ENCODE measurements at regions not wholly inside any gene's neighbourhood (a gene's known extent, or its start where the extent isn't known, plus 50 kb on each side); places are given as distances from the start of the nearest gene placed in this dataset.

DNA sequence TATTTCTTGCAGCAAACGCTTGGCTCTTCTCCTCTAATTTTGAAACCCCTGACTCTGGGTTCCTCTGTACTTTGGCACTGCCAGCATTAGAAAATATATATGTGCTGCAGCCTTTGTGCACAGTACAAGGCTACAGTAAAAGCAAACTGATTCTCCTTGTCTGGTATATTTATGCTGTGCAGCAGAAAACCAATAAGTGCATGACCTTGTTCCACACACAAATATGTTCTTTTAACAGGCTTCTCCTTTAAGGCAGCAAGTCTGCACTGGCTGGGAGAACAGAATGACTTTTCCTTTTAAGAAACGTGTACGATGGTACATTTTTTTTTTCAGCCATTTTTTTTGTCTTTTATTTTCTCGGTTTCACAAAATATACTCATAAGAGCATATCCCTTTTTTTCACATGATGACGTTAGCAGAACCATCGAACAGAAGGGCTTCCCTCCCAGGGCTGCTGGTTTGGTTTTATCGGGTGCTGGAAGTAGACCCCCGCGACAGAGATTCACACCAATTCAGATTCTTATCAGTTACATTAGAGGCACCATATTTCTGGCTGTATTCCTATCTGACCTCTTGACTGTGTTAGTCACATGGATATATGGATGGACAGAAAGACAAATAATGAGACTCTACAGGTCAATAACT lies 129.9 kb upstream of the ARID1B start:
- DNase-seq (ENCODE audit: low read depth, low spot score) (no peak), ATAC-seq (no peak)
- no peaks in the 10 kb centered on the region for H3K9me3 ChIP-seq (ENCODE audit: control insufficient read depth in 1 of 2, insufficient read depth in 1 of 2, low read depth in 1 of 2, low read length in 2 of 2)
- H3K27ac ChIP-seq (ENCODE audit: low read depth, low read length): no peak overlapping the region
- no peak overlapping the region for H3K4me3 ChIP-seq (replicated peaks in 1 of 2; ENCODE audit: low read depth in 1 of 2, low read length in 2 of 2)
- POLR2A ChIA-PET: no interaction called here
- H3K27me3 ChIP-seq (ENCODE audit: insufficient read depth, low read length): no peaks in the 10 kb centered on the region
- H3K4me1 ChIP-seq (ENCODE audit: control insufficient read depth in 1 of 2, insufficient read depth in 2 of 2, low read length in 2 of 2): no peaks in the 10 kb centered on the region
- no peak overlapping the region for H2AFZ ChIP-seq (ENCODE audit: low read depth, low read length, poor library complexity, severe bottlenecking)
- no peak overlapping the region for H3K4me2 ChIP-seq (ENCODE audit: low read length)
- RAD21 ChIA-PET (ENCODE audit: low non-redundant PET in 1 of 2, low total read pairs in 2 of 2, uncharacterized antibody in 2 of 2, unreplicated experiment in 2 of 2): no interaction called here
- CTCF ChIA-PET: no interaction called here
- no peaks in the 10 kb centered on the region for H3K9me2 ChIP-seq (ENCODE audit: insufficient read depth)
- TF ChIP-seq EZH2phosphoT487 (IDR thresholded peaks at IDR 0.05; ENCODE audit: borderline replicate concordance) (no peak), CBX3 (IDR thresholded peaks at IDR 0.05; ENCODE audit: low read depth) (no peak), ZNF274 (IDR thresholded peaks at IDR 0.05; ENCODE audit: low read depth, low read length) (no peak), RAD21 (IDR thresholded peaks at IDR 0.05; ENCODE audit: low read depth) (no peak), JUND (IDR thresholded peaks at IDR 0.05) (no peak)
- H3K79me2 ChIP-seq (ENCODE audit: insufficient read depth, low read length): no peaks in the 10 kb centered on the region
- intact Hi-C loops (cut with micrococcal nuclease): no loop called here
- H3K9ac ChIP-seq (ENCODE audit: low read length): no peak overlapping the region
- H4K20me1 ChIP-seq (ENCODE audit: insufficient read depth): no peaks in the 10 kb centered on the region
- no TSS peak for BruUV-seq (replicated peaks)
- no peaks in the 10 kb centered on the region for H3K36me3 ChIP-seq (ENCODE audit: control insufficient read depth in 1 of 2, insufficient read depth in 2 of 2, low read length in 2 of 2)

DNA sequence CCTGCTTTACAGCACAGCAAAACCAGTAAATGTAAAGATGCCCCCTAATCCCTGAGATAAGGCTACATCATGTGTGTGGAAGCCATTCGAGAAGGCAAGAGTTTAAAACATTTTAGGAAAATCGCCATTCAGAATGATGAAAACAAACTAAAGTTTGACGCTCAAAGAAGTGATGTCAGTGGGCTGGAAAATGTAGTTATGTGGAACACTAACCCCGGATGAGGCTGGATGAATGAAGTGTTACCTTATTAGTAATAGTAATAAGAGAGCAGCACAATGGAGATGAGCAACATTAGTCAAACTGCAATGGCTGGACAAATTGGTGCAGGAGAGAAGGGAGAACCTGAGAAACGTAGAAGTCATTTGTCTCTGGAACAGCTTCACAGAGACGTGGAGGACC lies 130.7 kb upstream of the ARID1B start:
- no peak for DNase-seq (ENCODE audit: low read depth, low spot score)
- no peak for TF ChIP-seq TCF7L2 (IDR thresholded peaks at IDR 0.05; ENCODE audit: borderline replicate concordance, extremely low read depth, insufficient read depth, insufficient read length)
- BruUV-seq (replicated peaks): no TSS peak
- H3K4me2 ChIP-seq (ENCODE audit: low read length): no peak overlapping the region
- no peaks in the 10 kb centered on the region for H3K79me2 ChIP-seq (ENCODE audit: insufficient read depth, low read length)
- H3K27me3 ChIP-seq (ENCODE audit: insufficient read depth, low read length): no peaks in the 10 kb centered on the region
- H4K20me1 ChIP-seq (ENCODE audit: insufficient read depth): no peaks in the 10 kb centered on the region
- no peaks in the 10 kb centered on the region for H3K9me2 ChIP-seq (ENCODE audit: insufficient read depth)
- CTCF ChIA-PET: no interaction called here
- intact Hi-C loops (cut with micrococcal nuclease): no loop called here
- H3K9ac ChIP-seq (ENCODE audit: low read length): no peak overlapping the region
- no peak overlapping the region for H2AFZ ChIP-seq (ENCODE audit: low read depth, low read length, poor library complexity, severe bottlenecking)
- H3K9me3 ChIP-seq (ENCODE audit: control insufficient read depth in 1 of 2, insufficient read depth in 1 of 2, low read depth in 1 of 2, low read length in 2 of 2): no peaks in the 10 kb centered on the region
- ATAC-seq: no peak
- H3K4me3 ChIP-seq (replicated peaks in 1 of 2; ENCODE audit: low read depth in 1 of 2, low read length in 2 of 2): no peak overlapping the region
- POLR2A ChIA-PET: no interaction called here
- H3K4me1 ChIP-seq (ENCODE audit: control insufficient read depth in 1 of 2, insufficient read depth in 2 of 2, low read length in 2 of 2): no peaks in the 10 kb centered on the region
- H3K36me3 ChIP-seq (ENCODE audit: control insufficient read depth in 1 of 2, insufficient read depth in 2 of 2, low read length in 2 of 2): no peaks in the 10 kb centered on the region
- RAD21 ChIA-PET (ENCODE audit: low non-redundant PET in 1 of 2, low total read pairs in 2 of 2, uncharacterized antibody in 2 of 2, unreplicated experiment in 2 of 2): no interaction called here
- H3K27ac ChIP-seq (ENCODE audit: low read depth, low read length): no peak overlapping the region
